Vagina (tissue), 2 donors: ENCODE measurements at regions not wholly inside any gene's neighbourhood (a gene's known extent, or its start where the extent isn't known, plus 50 kb on each side); places are given as distances from the start of the nearest gene placed in this dataset.

Source experiments
- CTCF ChIP-seq, 3 experiments: fragments of 450-650 bp in 2 of 3; fragments of 200-600 bp in 1 of 3; sonication (generic) in 1 of 3; IDR thresholded peaks; one replicate each; pipeline ENCODE4 v1.5.1; 2017 to 2019; ENCODE audit warnings: antibody characterized with exemption in 3 of 3, mild to moderate bottlenecking in 2 of 3, moderate library complexity in 2 of 3
- POLR2A ChIP-seq, 2 donors: fragments of 450-650 bp; IDR thresholded peaks; one replicate each; pipeline ENCODE4 v1.6.1; 2017; ENCODE audit warnings: antibody characterized with exemption in 2 of 2, mild to moderate bottlenecking in 2 of 2, moderate library complexity in 2 of 2
- POLR2AphosphoS5 ChIP-seq, 2 donors: sonication (generic); formaldehyde crosslinking; IDR thresholded peaks; one replicate each; pipeline ENCODE4 v1.9.0; 2017; ENCODE audit warnings: antibody characterized with exemption in 2 of 2, mild to moderate bottlenecking in 2 of 2, low read depth in 1 of 2; ENCODE audit not compliant: insufficient read depth in 1 of 2

- TF ChIP-seq CTCF (IDR thresholded peaks at IDR 0.05), result no peak
- TF ChIP-seq POLR2A (IDR thresholded peaks at IDR 0.05), result no peak
- TF ChIP-seq POLR2AphosphoS5 (IDR thresholded peaks at IDR 0.05; ENCODE audit: insufficient read depth in 1 of 2, low read depth in 1 of 2), result no peak
Observed at GRCh38 chr3:181382656-181383055, 329.1 kb upstream of the SOX2 start.
